SU-DHL-6 (cell line): ENCODE measurements at regions not wholly inside any gene's neighbourhood (a gene's known extent, or its start where the extent isn't known, plus 50 kb on each side); places are given as distances from the start of the nearest gene placed in this dataset.

Source experiments
- EZH2phosphoT487 ChIP-seq: fragments of 200-600 bp; sonication (generic), shearing (Covaris generic); conservative IDR thresholded peaks from 2 replicates; pipeline ENCODE4 v1.6.1; 2018; ENCODE audit warnings: mild to moderate bottlenecking, antibody characterized with exemption, low read length, moderate library complexity, mixed read lengths
- TF ChIP-seq, protein P1 (sequence below): fragments of 200-600 bp; sonication (generic); IDR thresholded peaks from one replicate; pipeline ENCODE4 v1.5.1; 2017; ENCODE audit warnings: antibody characterized with exemption, mild to moderate bottlenecking, low read length, moderate library complexity; ENCODE audit not compliant: insufficient read depth, poor library complexity, severe bottlenecking

DNA sequence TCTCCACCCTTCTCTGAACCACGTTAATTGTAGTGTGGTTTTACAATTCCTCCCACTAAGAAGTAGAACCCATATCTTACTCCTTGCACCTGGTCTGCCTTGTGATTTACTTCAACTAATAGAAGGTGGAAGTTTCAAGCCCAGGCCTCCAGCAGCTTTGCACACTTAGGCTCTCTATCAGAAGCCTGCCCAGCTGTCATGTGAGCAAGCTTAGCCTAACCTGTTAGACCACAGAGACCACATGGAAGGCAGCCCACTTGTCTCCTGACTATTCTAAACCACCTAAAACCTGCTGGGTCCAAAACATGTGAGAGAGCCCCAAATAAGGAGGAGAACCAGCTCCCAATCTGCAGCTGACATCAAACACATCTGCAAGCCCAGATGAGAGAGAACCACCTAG is 127.6 kb upstream of the BTBD3 start:
- TF ChIP-seq, protein P1, sequence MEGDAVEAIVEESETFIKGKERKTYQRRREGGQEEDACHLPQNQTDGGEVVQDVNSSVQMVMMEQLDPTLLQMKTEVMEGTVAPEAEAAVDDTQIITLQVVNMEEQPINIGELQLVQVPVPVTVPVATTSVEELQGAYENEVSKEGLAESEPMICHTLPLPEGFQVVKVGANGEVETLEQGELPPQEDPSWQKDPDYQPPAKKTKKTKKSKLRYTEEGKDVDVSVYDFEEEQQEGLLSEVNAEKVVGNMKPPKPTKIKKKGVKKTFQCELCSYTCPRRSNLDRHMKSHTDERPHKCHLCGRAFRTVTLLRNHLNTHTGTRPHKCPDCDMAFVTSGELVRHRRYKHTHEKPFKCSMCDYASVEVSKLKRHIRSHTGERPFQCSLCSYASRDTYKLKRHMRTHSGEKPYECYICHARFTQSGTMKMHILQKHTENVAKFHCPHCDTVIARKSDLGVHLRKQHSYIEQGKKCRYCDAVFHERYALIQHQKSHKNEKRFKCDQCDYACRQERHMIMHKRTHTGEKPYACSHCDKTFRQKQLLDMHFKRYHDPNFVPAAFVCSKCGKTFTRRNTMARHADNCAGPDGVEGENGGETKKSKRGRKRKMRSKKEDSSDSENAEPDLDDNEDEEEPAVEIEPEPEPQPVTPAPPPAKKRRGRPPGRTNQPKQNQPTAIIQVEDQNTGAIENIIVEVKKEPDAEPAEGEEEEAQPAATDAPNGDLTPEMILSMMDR = no peak
- no peak for TF ChIP-seq EZH2phosphoT487
